AG09309 (cell line): ENCODE measurements at regions not wholly inside any gene's neighbourhood (a gene's known extent, or its start where the extent isn't known, plus 50 kb on each side); places are given as distances from the start of the nearest gene placed in this dataset.
"Not testable (repeated sequence)": the region's sequence is repeated elsewhere in the genome, so short reads cannot be mapped to it uniquely, and the experiment has no call there.

ENCODE experiments used
- DNase-seq: peaks from one replicate; pipeline ENCODE4 v3.0.0-alpha.2; 2010; ENCODE audit warnings: low read depth
- H3K4me3 ChIP-seq: 2 replicates; pipeline ENCODE4 v1.5.1; 2011; ENCODE audit warnings: mild to moderate bottlenecking, low read depth, low read length, moderate library complexity; ENCODE audit not compliant: control insufficient read depth
- TF ChIP-seq, protein P1 (sequence below): IDR thresholded peaks from 2 replicates; pipeline ENCODE4 v1.5.1; 2011; ENCODE audit warnings: mild to moderate bottlenecking, low read depth, low read length, inconsistent platforms; ENCODE audit not compliant: insufficient read depth, control insufficient read depth; ENCODE audit errors: missing control alignments

DNA sequence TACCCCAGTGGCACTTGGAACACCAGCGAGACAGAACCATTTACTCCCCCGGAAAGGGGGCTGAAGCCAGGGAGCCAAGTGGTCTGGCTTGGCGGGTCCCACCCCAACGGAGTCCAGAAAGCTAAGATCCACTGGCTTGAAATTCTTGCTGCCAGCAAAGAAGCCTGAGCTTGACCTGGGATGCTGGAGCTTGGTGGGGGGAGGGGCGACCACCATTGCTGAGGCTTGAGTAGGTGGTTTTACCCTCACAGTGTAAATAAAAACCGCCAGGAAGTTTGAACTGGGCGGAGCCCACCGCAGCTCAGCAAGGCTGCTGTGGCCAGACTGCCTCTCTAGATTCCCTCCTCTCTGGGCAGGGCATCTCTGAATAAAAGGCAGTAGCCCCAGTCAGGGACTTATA is 62.8 kb downstream of the RPS24 start:
- not testable (repeated sequence) for DNase-seq, H3K4me3 ChIP-seq

DNA sequence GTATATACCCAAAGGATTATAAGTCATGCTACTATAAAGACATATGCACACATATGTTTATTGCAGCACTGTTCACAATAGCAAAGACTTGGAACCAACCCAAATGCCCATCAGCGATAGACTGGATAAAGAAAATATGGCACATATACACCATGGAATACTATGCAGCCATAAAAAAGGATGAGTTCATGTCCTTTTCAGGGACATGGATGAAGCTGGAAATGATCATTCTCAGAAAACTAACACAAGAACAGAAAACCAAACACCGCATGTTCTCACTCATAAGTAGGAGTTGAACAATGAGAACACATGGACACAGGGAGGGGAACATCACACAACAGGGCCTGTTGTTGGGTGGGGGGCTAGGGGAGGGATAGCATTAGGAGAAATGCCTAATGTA is 68.9 kb downstream of the RPS24 start:
- not testable (repeated sequence) for DNase-seq, H3K4me3 ChIP-seq

DNA sequence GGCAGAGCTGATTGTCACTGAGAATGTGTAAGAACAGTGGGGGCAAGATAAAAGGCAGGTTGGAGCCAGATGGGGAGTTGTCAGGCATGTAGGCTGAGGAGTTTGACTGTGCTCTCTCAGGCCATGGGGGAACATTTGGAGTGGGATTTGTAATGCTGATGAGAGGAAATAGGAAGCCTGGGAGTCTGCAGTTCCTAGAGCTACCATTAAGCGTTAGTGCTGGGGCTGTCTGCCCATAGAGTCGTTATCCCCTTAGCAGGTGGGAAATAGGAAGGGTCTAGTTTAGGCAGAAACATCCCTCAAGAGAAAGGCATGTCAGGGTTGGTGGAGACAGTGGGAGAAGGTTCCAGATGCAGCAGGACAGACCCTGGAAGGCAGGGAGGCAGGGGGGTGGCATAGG is 75.5 kb downstream of the RPS24 start:
- H3K4me3 ChIP-seq, result no peak overlapping the region
- no peak for DNase-seq
- TF ChIP-seq, protein P1, sequence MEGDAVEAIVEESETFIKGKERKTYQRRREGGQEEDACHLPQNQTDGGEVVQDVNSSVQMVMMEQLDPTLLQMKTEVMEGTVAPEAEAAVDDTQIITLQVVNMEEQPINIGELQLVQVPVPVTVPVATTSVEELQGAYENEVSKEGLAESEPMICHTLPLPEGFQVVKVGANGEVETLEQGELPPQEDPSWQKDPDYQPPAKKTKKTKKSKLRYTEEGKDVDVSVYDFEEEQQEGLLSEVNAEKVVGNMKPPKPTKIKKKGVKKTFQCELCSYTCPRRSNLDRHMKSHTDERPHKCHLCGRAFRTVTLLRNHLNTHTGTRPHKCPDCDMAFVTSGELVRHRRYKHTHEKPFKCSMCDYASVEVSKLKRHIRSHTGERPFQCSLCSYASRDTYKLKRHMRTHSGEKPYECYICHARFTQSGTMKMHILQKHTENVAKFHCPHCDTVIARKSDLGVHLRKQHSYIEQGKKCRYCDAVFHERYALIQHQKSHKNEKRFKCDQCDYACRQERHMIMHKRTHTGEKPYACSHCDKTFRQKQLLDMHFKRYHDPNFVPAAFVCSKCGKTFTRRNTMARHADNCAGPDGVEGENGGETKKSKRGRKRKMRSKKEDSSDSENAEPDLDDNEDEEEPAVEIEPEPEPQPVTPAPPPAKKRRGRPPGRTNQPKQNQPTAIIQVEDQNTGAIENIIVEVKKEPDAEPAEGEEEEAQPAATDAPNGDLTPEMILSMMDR, result no peak

DNA sequence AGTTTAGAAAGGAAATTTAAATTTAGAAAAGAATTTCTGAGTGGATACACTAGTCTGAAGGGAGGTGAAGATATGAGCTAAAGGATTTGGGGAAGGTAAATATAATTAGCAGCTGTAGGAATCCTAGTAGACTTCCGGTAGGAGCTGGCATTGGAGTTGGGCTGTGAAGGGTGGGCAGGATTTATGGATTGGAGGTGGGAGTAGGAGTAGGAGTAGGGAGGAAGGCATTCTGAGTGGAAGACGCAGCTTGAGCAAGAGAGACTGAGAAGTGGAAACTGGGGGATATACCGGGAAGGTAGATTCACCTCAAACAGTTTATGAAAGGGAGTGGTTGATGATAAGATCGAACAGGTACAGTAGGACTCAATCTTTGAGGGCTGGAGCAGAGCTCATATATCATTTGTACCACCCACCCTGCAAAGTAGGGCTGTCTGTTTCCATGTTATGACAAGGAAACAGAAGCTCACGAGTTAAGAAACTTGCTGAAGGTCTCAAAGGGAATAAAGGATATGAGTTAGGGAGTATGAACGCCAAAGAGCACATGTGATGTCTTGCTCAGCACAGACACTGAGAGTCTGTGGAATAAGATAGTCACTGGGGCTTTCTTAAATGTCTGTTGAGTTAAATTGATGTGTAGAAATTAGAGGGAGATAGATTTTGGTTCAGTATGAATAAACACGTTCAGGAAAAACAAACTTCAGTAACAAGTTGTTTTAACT is 81.6 kb downstream of the RPS24 start:
- TF ChIP-seq, protein P1, result no peak
- H3K4me3 ChIP-seq, result no peak overlapping the region
- no peak for DNase-seq

DNA sequence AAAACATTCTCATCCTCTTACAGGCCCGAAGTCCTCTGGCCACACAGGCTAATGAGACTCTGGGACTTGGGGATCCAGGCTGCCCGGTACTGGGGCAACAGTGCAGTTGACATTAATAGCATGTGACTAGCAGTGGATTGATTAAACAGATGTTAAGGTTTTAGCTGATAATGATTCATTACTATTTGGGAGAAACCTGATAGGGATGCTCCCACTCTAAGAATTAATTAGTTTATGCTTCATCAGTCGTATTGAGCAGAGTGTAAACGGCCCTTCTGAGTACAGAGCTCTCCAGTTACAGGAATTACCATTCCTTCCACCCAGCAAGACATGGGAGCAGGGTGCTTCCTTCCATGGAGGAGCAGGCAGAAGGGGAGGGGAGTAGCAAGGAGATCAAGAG is 82.7 kb downstream of the RPS24 start:
- TF ChIP-seq, protein P1, result no peak
- no peak for DNase-seq

DNA sequence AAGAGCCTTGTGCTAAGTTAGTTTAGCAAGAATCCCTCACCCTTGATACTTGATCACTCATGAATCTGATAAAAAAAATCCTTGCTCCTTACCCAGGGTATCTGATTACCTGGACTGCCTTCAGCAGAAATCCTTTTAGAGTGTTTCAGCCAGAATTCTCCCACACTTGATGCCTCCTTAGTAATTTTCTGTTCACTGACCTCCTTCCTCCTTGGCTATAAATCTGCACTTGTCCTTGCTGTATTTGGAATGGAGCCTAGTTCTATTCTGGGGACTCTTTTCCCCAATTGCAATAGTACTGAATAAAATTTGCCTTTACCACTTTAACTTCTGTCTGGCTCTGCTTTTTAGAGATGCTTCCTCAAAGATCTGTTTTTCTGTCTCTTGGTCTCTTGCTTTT is 84.9 kb downstream of the RPS24 start:
- TF ChIP-seq, protein P1, result no peak
- DNase-seq, result no peak

More for the DNA sequence above, 82.7 kb downstream of the RPS24 start:
- no peak overlapping the region for H3K4me3 ChIP-seq

DNA sequence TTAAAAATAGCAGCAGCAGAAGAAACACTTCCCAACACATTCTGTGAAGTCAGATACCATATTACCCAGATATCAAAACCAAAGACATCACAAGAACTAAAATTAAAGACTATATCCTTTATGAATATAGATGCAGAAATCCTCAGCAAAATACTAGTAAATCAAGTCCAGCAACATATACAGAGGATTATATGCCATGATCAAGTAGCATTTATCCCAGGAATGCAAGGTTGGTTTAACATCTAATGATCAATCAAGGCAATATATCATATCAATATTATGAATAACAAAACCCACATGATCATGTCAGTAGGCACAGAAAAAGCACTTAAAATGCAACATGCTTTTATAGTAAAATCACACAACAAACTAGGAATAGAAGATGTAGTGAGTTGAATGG is 88.1 kb downstream of the RPS24 start:
- H3K4me3 ChIP-seq, result no peak overlapping the region
- DNase-seq, result no peak
- TF ChIP-seq, protein P1, result no peak

More for the DNA sequence above, 84.9 kb downstream of the RPS24 start:
- no peak overlapping the region for H3K4me3 ChIP-seq

DNA sequence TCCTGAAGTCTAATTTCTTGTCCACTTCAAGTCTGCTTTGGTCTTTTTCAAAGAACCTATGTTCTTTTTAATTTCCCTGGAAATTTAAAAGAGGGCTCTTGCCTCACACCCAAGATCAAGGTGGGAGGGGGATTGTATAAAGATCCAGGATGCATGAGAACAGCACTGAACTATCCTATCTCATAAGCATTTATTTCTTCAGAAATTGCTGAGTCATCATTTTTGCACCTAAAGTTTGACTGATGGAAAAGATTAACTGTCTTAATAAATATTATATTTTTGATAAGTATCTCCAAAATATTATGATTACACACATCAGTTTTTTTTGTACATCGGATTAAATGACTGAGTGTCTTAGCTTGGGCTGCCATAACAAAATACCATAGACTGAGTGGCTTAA is 90.5 kb downstream of the RPS24 start:
- no peak overlapping the region for H3K4me3 ChIP-seq
- TF ChIP-seq, protein P1, result no peak
- no peak for DNase-seq
